HUES64 (cell line): ENCODE measurements at regions not wholly inside any gene's neighbourhood (a gene's known extent, or its start where the extent isn't known, plus 50 kb on each side); places are given as distances from the start of the nearest gene placed in this dataset.
"Not testable (repeated sequence)": the region's sequence is repeated elsewhere in the genome, so short reads cannot be mapped to it uniquely, and the experiment has no call there.

Source experiments
- H3K27ac ChIP-seq: 2 replicates; pipeline ENCODE4 v1.7.0; 2013; ENCODE audit warnings: low read depth, low read length, inconsistent platforms
- H3K27me3 ChIP-seq: 2 replicates; pipeline ENCODE4 v1.6.1; 2013; ENCODE audit warnings: mild to moderate bottlenecking, low read length; ENCODE audit not compliant: insufficient read depth
- H3K36me3 ChIP-seq: 2 replicates; pipeline ENCODE4 v1.6.1; 2013; ENCODE audit warnings: mild to moderate bottlenecking, low read length; ENCODE audit not compliant: insufficient read depth
- H3K4me1 ChIP-seq: 2 replicates; pipeline ENCODE4 v1.6.1; 2013; ENCODE audit warnings: mild to moderate bottlenecking, low read length, moderate library complexity; ENCODE audit not compliant: insufficient read depth
- H3K4me3 ChIP-seq: 2 replicates; pipeline ENCODE4 v1.5.1; 2013; ENCODE audit warnings: mild to moderate bottlenecking, low read length, moderate library complexity
- H3K9ac ChIP-seq: 2 replicates; pipeline ENCODE4 v1.6.1; 2013; ENCODE audit warnings: mild to moderate bottlenecking, low read depth, low read length
- H3K9me3 ChIP-seq: 2 replicates; pipeline ENCODE4 v1.6.1; 2013; ENCODE audit warnings: low read depth, low read length; ENCODE audit not compliant: insufficient read depth
- WGBS: fragments of 150-250, 120-280 bp; methylation state at CpG from one replicate; pipeline ENCODE4 v1.1.7; 2013; ENCODE audit warnings: missing lambda C conversion rate; 5-methylcytosine and 5-hydroxymethylcytosine counted together

DNA sequence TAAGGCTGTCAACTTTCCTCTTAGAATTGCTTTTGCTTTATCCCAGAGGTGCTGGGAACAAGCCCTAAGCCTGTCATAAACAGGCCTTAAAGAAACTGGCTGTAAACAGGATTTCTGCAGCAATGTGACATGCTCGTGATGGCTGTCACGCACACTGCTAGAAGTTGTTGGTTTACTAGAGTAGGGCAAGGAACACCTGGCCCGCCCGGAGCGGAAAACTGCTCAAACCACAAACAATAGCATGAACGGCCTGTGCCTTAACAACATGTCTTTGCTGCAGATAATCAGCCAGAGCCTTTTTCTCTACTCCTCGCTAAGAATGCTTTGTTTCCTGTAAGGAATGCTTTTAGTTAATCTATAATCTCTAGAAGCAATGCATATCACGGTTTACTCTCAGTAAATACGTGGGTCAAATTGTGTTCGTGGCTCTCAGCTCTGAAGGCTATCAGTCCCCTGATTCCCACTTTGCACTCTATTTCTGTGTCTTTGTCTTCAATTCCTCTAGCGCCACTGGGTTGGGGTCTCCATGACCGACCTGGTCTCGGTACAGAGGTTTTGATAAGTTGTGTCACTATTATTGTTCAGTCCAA is 318.3 kb downstream of the GLUD2 start:
- no peak overlapping the region for H3K9ac ChIP-seq

DNA sequence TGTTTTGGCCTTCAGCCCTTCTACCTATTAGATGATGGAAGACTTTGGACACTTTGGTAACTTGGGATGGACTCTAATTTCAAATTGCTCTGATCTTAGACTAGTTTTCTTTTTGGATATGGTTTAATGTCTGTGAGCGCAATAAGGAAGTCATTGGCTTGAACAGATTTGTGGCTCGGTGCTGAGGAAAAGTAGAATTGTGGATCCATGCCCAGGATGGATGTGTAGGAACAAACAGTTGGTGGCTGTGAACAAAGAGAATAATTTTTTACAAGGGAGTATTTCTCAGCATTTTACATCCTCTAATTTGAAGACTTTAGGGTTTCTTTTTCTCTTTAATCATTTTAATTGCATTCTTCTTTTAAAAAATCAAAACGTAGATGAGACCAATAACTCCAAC is 327.1 kb downstream of the GLUD2 start:
- no peak overlapping the region for H3K4me3 ChIP-seq
- no peaks in the 10 kb centered on the region for H3K27me3 ChIP-seq
- no peaks in the 10 kb centered on the region for H3K9me3 ChIP-seq
- no peaks in the 10 kb centered on the region for H3K36me3 ChIP-seq
- H3K9ac ChIP-seq = no peak overlapping the region
- no peaks in the 10 kb centered on the region for H3K4me1 ChIP-seq
- WGBS = 95% methylated on average over 3 of the region's 3 CpGs
- no peak overlapping the region for H3K27ac ChIP-seq

More for the DNA sequence above, 318.3 kb downstream of the GLUD2 start:
- H3K4me1 ChIP-seq = no peaks in the 10 kb centered on the region
- H3K27ac ChIP-seq = no peak overlapping the region
- H3K9me3 ChIP-seq = no peaks in the 10 kb centered on the region
- H3K4me3 ChIP-seq = no peak overlapping the region
- 80% methylated on average over 9 of the region's 13 CpGs for WGBS
- H3K27me3 ChIP-seq = no peaks in the 10 kb centered on the region
- H3K36me3 ChIP-seq = no peaks in the 10 kb centered on the region

DNA sequence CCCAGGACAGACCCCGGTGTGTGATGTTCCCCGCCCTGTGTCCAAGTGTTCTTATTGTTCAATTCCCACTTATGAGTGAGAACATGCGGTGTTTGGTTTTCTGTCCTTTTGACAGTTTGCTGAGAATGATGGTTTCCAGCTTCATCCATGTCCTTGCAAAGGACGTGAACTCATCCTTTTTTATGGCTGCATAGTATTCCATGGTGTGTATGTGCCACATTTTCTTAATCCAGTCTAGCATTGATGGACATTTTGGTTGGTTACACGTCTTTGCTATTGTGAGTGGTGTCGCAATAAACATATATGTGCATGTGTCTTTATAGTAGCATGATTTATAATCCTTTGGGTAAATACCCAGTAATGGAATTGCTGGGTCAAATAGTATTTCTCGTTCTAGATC is 334.5 kb downstream of the GLUD2 start:
- not testable (repeated sequence) for H3K27me3 ChIP-seq, H3K4me3 ChIP-seq, H3K27ac ChIP-seq, H3K36me3 ChIP-seq, H3K9me3 ChIP-seq, H3K4me1 ChIP-seq, H3K9ac ChIP-seq
- 94% methylated on average over 7 of the region's 7 CpGs for WGBS

DNA sequence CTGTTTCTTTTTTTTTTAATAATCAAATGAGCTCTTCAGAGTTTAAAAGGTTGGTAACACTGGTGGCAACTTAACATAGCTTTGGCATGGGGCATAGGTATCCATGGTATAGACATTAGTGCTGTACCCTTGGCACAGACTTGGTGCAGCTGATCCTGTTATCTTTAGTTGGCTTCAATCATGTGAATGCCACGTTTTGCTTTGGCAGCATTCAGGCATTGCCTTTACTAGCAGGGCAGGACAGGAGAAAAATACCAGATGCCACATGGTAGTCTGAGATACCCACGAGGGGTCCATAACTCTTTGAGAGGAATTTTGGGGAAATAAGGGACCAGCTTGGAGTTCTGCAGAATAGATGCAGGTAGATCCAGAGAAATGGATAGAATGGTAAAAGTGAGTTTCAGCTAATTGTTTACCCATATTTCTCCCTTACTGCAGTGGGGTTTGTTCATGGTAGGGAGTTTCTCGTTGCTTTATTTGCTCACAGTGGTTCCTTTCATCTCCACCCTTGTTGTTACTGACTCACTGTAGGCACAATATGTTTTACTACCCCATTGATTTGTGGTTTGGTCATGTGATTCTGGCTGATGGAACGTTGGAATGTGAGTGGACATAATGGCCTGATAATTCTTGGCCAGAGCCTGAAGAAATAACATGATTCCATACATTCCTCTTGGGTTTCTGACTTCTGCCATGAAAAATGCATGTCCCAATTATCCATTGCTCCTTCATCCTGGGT is 342.7 kb downstream of the GLUD2 start:
- no peak overlapping the region for H3K4me3 ChIP-seq
- H3K27me3 ChIP-seq = no peaks in the 10 kb centered on the region
- H3K36me3 ChIP-seq = no peaks in the 10 kb centered on the region
- WGBS = 85% methylated on average over 2 of the region's 4 CpGs
- no peaks in the 10 kb centered on the region for H3K9me3 ChIP-seq
- H3K4me1 ChIP-seq = no peaks in the 10 kb centered on the region
- H3K27ac ChIP-seq = no peak overlapping the region
- H3K9ac ChIP-seq = no peak overlapping the region

DNA sequence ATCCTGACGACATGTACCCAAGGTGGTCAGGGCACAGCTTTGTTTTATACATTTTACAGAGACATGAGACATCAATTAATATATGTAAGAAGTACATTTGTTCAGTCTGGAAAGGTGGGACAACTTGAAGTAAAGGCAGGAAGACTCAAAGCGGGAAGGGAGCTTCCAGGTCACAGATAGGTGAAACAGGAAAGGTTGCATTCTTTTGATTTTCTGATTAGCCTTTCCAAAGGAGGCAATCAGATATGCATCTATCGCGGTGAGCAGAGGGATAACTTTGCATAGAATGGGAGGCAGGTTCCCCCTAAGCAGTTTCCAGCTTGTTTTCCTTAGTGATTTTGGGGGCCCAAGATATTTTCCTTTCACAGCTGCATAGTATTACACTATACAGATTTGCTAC is 358.4 kb downstream of the GLUD2 start:
- H3K27ac ChIP-seq = no peak overlapping the region
- no peaks in the 10 kb centered on the region for H3K9me3 ChIP-seq
- H3K36me3 ChIP-seq = no peaks in the 10 kb centered on the region
- 37% methylated on average over 3 of the region's 4 CpGs for WGBS
- H3K4me1 ChIP-seq = peaks cover 10% of the 10 kb centered on the region
- H3K9ac ChIP-seq = no peak overlapping the region
- H3K27me3 ChIP-seq = no peaks in the 10 kb centered on the region
- no peak overlapping the region for H3K4me3 ChIP-seq

DNA sequence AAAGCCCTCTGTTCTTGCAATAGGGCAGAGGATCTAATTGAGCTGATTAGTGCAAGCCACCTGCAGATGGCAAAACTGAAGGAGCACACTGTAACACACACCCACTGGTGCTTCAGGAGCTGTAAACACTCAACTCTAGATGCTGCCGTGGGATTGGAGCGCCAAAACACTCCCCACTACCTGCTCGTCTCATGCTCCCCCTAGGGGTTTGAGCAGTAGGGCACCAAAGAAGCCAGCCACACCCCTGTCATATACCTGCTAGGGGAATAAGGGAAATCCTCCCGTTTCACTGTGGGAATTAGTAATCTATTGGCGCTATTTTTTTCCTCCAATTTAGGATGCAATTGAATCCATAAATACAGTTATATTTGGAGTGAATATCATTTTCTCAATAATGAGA is 360.2 kb downstream of the GLUD2 start:
- H3K4me3 ChIP-seq = no peak overlapping the region
- H3K27ac ChIP-seq = no peak overlapping the region
- H3K9me3 ChIP-seq = no peaks in the 10 kb centered on the region
- 85% methylated on average over 3 of the region's 5 CpGs for WGBS
- peaks cover 10% of the 10 kb centered on the region for H3K4me1 ChIP-seq
- no peak overlapping the region for H3K9ac ChIP-seq
- H3K27me3 ChIP-seq = no peaks in the 10 kb centered on the region
- H3K36me3 ChIP-seq = no peaks in the 10 kb centered on the region

DNA sequence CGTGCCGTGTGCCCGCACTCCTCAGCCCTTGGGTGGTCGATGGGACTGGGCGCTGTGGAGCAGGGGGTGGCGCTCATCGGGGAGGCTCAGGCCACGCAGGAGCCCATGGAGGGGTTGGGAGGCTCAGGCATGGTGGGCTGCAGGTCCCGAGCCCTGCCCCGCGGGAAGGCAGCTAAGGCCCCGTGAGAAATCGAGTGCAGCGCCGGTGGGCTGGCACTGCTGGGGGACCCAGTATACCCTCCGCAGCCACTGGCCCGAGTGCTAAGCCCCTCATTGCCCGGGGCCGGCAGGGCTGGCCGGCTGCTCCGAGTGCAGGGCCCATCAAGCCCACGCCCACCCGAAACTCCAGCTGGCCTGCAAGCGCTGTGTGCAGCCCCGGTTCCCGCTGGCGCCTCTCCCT is 384.1 kb downstream of the GLUD2 start:
- H3K4me3 ChIP-seq, H3K36me3 ChIP-seq, H3K9ac ChIP-seq, H3K9me3 ChIP-seq, H3K4me1 ChIP-seq, H3K27ac ChIP-seq, H3K27me3 ChIP-seq: not testable (repeated sequence)
- WGBS = 99% methylated on average over 27 of the region's 27 CpGs

DNA sequence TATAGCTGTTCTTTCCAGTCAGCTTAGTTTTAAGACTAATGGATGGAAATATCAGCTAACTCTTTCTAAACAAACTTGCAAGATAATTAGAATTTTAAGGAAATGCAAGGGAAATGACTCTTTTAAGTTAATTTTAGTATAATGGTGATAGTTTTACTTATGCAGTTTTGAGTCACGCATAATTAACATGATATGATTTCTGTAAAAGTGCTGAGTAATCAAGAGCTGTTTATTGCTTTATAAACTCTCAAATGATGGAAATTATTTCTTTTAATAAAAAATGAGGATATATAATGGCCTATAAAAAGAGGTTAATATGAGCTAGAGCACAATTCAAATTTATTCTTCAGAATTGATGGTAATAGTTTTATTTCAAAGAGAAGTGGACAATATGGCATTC is 385.9 kb downstream of the GLUD2 start:
- no peaks in the 10 kb centered on the region for H3K4me1 ChIP-seq
- no peaks in the 10 kb centered on the region for H3K27me3 ChIP-seq
- H3K9me3 ChIP-seq = no peaks in the 10 kb centered on the region
- no peaks in the 10 kb centered on the region for H3K36me3 ChIP-seq
- 88% methylated on average over 1 of the region's 1 CpG for WGBS
- no peak overlapping the region for H3K9ac ChIP-seq
- no peak overlapping the region for H3K4me3 ChIP-seq
- H3K27ac ChIP-seq = no peak overlapping the region

DNA sequence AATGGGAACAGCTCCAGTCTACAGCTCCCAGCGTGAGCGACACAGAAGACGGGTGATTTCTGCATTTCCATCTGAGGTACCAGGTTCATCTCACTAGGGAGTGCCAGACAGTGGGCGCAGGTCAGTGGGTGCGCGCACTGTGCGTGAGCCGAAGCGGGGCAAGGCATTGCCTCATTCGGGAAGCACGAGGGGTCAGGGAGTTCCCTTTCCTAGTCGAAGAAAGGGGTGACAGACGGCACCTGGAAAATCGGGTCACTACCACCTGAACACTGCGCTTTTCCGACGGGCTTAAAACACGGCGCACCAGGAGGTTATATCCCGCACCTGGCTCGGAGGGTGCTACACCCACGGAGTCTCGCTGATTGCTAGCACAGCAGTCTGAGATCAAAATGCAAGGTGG is 390.3 kb downstream of the GLUD2 start:
- H3K9me3 ChIP-seq, H3K27me3 ChIP-seq, H3K36me3 ChIP-seq, H3K4me3 ChIP-seq, H3K4me1 ChIP-seq, H3K27ac ChIP-seq, H3K9ac ChIP-seq: not testable (repeated sequence)
- WGBS = 92% methylated on average over 23 of the region's 23 CpGs

DNA sequence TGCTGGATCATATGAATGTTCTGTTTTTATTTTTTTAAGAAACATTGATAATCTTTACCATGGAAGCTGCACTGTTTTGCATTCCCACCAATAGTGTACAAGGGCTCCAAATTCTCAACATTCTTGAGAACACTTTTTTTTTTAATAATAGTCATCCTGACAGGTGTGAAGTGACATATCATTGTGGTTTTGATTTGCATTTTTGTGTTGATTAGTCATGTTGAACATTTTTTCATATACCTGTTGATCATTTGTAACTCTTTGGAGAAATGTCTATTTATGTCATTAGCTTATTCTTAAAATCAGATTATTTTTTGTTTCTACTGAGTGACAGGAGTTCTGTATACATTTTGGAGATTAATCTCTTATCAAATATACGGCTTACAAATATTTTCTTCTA is 408.5 kb downstream of the GLUD2 start:
- Histone ChIP-seq H3K36me3 (no peaks in the 10 kb centered on the region), H3K4me3 (no peak overlapping the region), H3K9ac (no peak overlapping the region), H3K27ac (no peak overlapping the region), H3K9me3 (no peaks in the 10 kb centered on the region), H3K27me3 (no peaks in the 10 kb centered on the region), H3K4me1 (no peaks in the 10 kb centered on the region)
- no CpG with 5 or more reads among the region's 1 CpG for WGBS

DNA sequence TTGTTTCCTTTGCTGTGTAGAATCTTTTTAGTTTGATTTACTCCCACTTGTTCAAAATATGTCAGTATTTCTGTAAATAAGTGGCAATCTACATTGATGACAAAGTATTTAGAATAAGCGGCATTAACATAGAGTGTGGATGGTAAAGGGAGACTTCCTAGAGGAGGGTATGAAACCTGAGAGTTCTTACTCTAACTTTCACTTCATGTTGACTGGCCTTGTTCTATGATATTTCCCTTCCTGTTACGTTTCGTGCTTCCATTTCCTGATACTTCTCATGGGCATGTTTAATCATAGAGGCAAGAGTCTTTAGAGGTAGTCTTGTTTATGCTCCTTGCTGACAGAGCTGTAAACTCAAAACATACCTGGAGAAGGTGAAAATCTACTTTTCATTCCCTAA is 408.9 kb downstream of the GLUD2 start:
- Histone ChIP-seq H3K4me3 (no peak overlapping the region), H3K27me3 (no peaks in the 10 kb centered on the region), H3K27ac (no peak overlapping the region), H3K9ac (no peak overlapping the region), H3K9me3 (no peaks in the 10 kb centered on the region), H3K4me1 (no peaks in the 10 kb centered on the region), H3K36me3 (no peaks in the 10 kb centered on the region)
- WGBS = no CpG with 5 or more reads among the region's 3 CpGs

DNA sequence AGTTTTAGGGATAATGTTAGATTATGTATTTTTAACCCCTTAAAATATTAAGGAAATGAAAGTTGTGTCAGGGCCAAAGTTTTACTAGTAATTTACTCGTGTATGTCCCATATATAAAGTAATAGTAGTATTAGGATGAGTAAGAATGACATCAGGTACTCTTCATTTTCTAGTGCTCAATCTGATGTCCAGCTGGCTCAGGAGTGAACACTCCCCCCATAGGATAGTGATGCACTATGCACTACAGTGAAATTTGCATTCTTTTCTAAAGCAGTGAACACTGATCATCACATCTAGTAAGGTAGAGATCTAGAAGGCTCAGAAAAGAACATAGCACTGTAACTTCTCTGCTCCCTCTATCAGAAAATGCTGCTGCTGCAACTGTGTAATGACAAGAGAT is 409.7 kb downstream of the GLUD2 start:
- no peak overlapping the region for H3K4me3 ChIP-seq
- WGBS = no CpG with 5 or more reads among the region's 1 CpG
- no peaks in the 10 kb centered on the region for H3K36me3 ChIP-seq
- no peaks in the 10 kb centered on the region for H3K4me1 ChIP-seq
- H3K9ac ChIP-seq = no peak overlapping the region
- H3K27ac ChIP-seq = no peak overlapping the region
- no peaks in the 10 kb centered on the region for H3K27me3 ChIP-seq
- no peaks in the 10 kb centered on the region for H3K9me3 ChIP-seq
